Ascending aorta (tissue), 2 donors: ENCODE measurements at regions not wholly inside any gene's neighbourhood (a gene's known extent, or its start where the extent isn't known, plus 50 kb on each side); places are given as distances from the start of the nearest gene placed in this dataset.

Experiments used
- DNase-seq, 2 donors: peaks; one replicate each; pipeline ENCODE4 v3.0.0-alpha.2; 2019; ENCODE audit warnings: low spot score in 2 of 2
- H3K27ac ChIP-seq, 2 donors: fragments of 200-600 bp; sonication (generic); one replicate each; pipeline ENCODE4 v1.5.1; 2016 to 2017; ENCODE audit warnings: mild to moderate bottlenecking in 1 of 2
- H3K27me3 ChIP-seq: fragments of 200-600 bp; sonication (generic); one replicate; pipeline ENCODE4 v1.5.1; 2017
- H3K36me3 ChIP-seq, 2 donors: fragments of 200-600 bp; sonication (generic); one replicate each; pipeline ENCODE4 v1.5.1; 2016
- H3K4me1 ChIP-seq, 2 donors: fragments of 200-600 bp; sonication (generic); one replicate each; pipeline ENCODE4 v1.5.1; 2016 to 2017; ENCODE audit warnings: mild to moderate bottlenecking in 1 of 2
- H3K4me3 ChIP-seq, 2 donors: fragments of 200-600 bp; sonication (generic); one replicate each; pipeline ENCODE4 v1.5.1; 2016 to 2017; ENCODE audit warnings: mild to moderate bottlenecking in 1 of 2
- H3K9me3 ChIP-seq, 2 donors: fragments of 200-600 bp; sonication (generic); one replicate each; pipeline ENCODE4 v1.5.1; 2016
- CTCF ChIP-seq, 3 experiments: fragments of 200-600 bp in 2 of 3; fragments of 450-650 bp in 1 of 3; sonication (generic) in 2 of 3; IDR thresholded peaks; one replicate each; pipeline ENCODE4 v1.5.1; 2016 to 2019; ENCODE audit warnings: antibody characterized with exemption in 3 of 3, mild to moderate bottlenecking in 1 of 3, moderate library complexity in 1 of 3
- intact Hi-C: fragments of 100-400 bp; cut with DNase I; formaldehyde crosslinking; loops from one replicate; pipeline ENCODE4 v1.15.1; 2023

DNA sequence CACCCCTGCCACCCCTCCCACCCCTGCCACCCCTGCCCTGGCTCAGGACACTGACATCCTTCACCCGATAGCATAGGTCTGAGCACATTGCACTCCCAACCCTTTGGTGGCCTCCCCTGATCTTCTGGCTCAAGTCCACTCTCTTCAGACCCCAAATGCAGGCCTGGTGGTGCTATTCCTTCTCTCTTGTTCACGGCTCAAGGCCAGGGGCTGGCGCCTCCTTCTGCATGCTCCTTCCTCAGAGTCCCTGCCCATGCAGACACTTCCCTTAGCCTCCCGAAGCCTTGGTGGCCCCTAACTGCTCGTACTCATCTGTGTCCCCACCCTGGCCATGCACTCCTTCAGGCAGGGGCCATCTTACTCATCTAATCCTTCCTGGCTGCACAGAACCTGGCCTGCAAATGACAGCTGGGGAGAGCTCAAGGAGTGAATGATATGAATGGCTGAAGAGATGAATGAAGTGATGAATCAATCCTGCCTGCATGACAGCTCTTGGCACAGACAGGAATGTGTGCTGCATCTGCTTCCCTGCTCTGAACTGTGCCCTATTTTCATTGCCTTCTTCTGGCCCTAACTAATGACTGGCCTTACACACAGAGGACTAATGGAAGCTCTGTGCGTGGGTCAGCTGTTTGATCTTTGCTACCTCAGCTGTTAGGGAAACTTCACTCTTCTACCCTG, 290.8 kb downstream of the DYSF start:
- Histone ChIP-seq H3K36me3 (no peaks in the 10 kb centered on the region), H3K4me3 (no peak overlapping the region), H3K27ac (no peak overlapping the region), H3K27me3 (no peaks in the 10 kb centered on the region), H3K9me3 (peaks cover 0 to 5% of the 10 kb centered on the region in 2 donors), H3K4me1 (peaks cover 23 to 28% of the 10 kb centered on the region in 2 donors)
- TF ChIP-seq CTCF (IDR thresholded peaks at IDR 0.05), result no peak
- no peak for DNase-seq
- intact Hi-C loops, result loop anchor here (2.0 kb wide), 1 partner anchor 27 kb away; no protein-coding TSS in a partner anchor

DNA sequence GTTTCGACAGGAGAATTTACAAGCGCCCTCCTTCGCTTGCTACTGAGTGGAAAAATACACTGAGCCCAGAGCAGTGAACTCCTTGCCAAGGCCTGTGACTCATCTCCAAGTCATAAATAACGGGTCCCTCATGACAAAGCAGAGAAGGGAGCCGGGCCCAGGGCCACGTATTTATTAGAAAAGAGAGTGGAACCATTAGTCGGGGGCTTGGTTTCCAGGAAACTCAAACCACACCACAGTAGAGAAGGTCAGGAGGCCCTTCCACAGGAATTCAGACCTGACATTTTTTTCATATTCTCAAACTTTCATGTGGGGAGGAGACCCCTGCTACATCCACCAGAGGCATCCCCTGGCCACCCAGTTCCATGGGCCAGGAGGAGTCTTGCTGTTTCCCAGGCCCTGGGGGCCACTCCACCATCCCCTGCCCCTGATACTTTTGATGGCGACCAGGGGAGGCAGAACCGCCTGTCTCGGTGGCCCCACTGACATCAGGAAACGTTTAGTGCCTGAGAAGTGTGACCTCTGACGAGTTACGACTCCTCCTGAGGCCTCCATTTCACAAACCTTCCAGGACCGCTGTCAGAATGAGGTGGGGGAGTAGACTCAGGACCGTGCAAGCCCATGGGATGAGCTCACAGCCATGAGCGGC, 289.7 kb downstream of the DYSF start:
- no peak for TF ChIP-seq CTCF (IDR thresholded peaks at IDR 0.05)
- no peaks in the 10 kb centered on the region for H3K27me3 ChIP-seq
- H3K4me1 ChIP-seq, result peaks cover 23% of the 10 kb centered on the region in 2 donors
- intact Hi-C loops, result loop anchor here (1.0 to 2.0 kb wide), 2 partner anchors 22 to 26 kb away; no protein-coding TSS in a partner anchor
- no peaks in the 10 kb centered on the region for H3K36me3 ChIP-seq
- peaks cover 0 to 5% of the 10 kb centered on the region in 2 donors for H3K9me3 ChIP-seq
- DNase-seq, result peak; percentile 54 to 93
- no peak overlapping the region for H3K4me3 ChIP-seq
- H3K27ac ChIP-seq, result peak overlapping the region; percentile 53 to 62

DNA sequence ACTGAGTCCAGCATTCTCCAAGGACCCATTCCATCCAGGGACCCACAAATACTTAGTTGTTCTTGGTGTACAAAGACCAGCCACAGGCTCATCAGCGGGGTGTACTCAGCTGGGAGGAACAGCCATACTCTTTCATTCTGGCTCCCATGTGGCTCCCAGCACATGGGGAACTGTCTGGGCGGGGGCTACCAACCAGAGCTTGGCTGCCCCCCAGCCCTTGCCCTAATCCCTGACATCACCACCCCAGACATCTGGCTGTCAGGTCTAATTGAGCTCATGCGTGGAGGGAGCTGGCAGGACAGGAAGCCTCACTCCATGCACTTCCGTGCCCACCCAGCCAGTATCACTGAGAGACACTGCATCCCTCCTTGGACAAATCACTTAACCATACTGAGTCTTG, 283.6 kb downstream of the DYSF start:
- Histone ChIP-seq H3K4me1 (no peaks in the 10 kb centered on the region), H3K36me3 (no peaks in the 10 kb centered on the region), H3K27me3 (no peaks in the 10 kb centered on the region), H3K9me3 (peaks cover 0 to 5% of the 10 kb centered on the region in 2 donors), H3K27ac (no peak overlapping the region), H3K4me3 (no peak overlapping the region)
- intact Hi-C loops, result no loop called here
- no peak for TF ChIP-seq CTCF (IDR thresholded peaks at IDR 0.05)
- no peak for DNase-seq

DNA sequence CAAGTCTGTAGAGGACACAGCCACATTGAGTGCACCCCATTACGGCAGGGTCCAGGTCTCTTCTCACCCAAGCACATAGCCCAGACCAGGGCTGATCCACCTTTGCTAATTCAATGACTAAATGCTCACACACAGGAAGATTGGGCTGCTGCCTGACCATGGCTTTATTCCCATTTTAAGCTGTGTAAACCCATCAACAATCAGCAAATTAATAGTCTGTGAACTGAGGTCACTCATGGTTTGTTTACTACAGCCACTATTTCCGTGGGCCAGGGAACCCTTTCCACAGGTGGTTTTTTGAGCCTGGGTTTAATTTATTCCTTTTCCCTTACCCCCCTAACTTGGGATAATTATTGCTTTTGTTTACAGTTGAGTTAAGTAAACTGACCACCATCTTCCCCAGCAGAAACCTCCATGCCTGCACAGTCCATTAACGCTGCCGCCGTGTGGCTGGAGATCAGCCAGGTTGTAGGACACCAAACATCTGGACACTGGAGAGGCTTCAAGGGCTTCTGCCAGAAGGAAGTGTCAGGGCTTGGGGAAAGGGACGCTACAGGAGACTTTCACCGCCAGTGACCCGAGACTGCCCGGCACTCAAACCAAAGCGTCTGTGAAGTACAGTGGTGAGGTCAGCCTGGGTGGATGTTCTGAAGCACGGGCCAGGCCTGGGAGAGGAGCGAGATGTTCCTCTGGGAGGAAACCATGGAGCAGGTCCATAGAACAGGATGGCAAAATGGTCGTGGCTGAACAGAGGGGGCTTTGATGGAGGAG, 282.9 kb downstream of the DYSF start:
- H3K9me3 ChIP-seq, result peaks cover 0 to 5% of the 10 kb centered on the region in 2 donors
- no peak overlapping the region for H3K4me3 ChIP-seq
- intact Hi-C loops, result no loop called here
- TF ChIP-seq CTCF (IDR thresholded peaks at IDR 0.05), result no peak
- H3K27me3 ChIP-seq, result no peaks in the 10 kb centered on the region
- no peaks in the 10 kb centered on the region for H3K4me1 ChIP-seq
- peak in 1 of 2 donors; percentile 58 for DNase-seq
- H3K27ac ChIP-seq, result no peak overlapping the region
- no peaks in the 10 kb centered on the region for H3K36me3 ChIP-seq
